ENCODE measurements at regions not wholly inside any gene's neighbourhood (a gene's known extent, or its start where the extent isn't known, plus 50 kb on each side); places are given as distances from the start of the nearest gene placed in this dataset.
A peak's percentile ranks its signal among the peaks of the same experiment; 100 is the strongest.

- TF ChIP-seq TP53 (CRISPR knock-in tag; conservative IDR thresholded peaks at IDR 0.05) (no peak), ZNF17 (CRISPR knock-in tag; IDR thresholded peaks at IDR 0.05) (no peak), ZBTB38 (CRISPR knock-in tag; IDR thresholded peaks at IDR 0.05) (no peak), ZNF230 (CRISPR knock-in tag; IDR thresholded peaks at IDR 0.05) (no peak), SRSF9 (IDR thresholded peaks at IDR 0.05; ENCODE audit: borderline replicate concordance, insufficient read depth, low read depth, low read length, poor library complexity, severe bottlenecking) (no peak), ZNF224 (CRISPR knock-in tag; IDR thresholded peaks at IDR 0.05) (no peak), ZKSCAN1 (IDR thresholded peaks at IDR 0.05; ENCODE audit: low read length) (no peak), RBFOX2 (IDR thresholded peaks at IDR 0.05; ENCODE audit: low read depth, low read length) (peak; percentile 82), ZNF605 (CRISPR knock-in tag; IDR thresholded peaks at IDR 0.05) (no peak), NFYC (CRISPR knock-in tag; IDR thresholded peaks at IDR 0.05) (no peak), MATR3 (CRISPR knock-in tag; IDR thresholded peaks at IDR 0.05) (no peak), SAP130 (CRISPR knock-in tag; IDR thresholded peaks at IDR 0.05; ENCODE audit: low read depth) (peak; percentile 39; the same call in 1 of the 2 replicates), TAF15 (IDR thresholded peaks at IDR 0.05; ENCODE audit: low read depth, low read length, poor library complexity, severe bottlenecking) (no peak), ADNP (CRISPR knock-in tag; IDR thresholded peaks at IDR 0.05) (no peak), SUZ12 (IDR thresholded peaks at IDR 0.05; ENCODE audit: low read depth, low read length) (no peak), ZC3H4 (CRISPR knock-in tag; IDR thresholded peaks at IDR 0.05; ENCODE audit: borderline replicate concordance) (no peak), WIZ (CRISPR knock-in tag; IDR thresholded peaks at IDR 0.05) (no peak), ZFP41 (CRISPR knock-in tag; IDR thresholded peaks at IDR 0.05; ENCODE audit: borderline replicate concordance) (no peak), POLR2G (IDR thresholded peaks at IDR 0.05; ENCODE audit: low read depth, low read length) (peak; percentile 76), ZNF550 (CRISPR knock-in tag; IDR thresholded peaks at IDR 0.05; ENCODE audit: borderline replicate concordance) (no peak), ZSCAN30 (CRISPR knock-in tag; IDR thresholded peaks at IDR 0.05) (no peak), TMF1 (CRISPR knock-in tag; IDR thresholded peaks at IDR 0.05; ENCODE audit: low read depth) (no peak), RBM39 (IDR thresholded peaks at IDR 0.05; ENCODE audit: low read depth, low read length, poor library complexity, severe bottlenecking) (peak; percentile 72), ZSCAN20 (CRISPR knock-in tag; IDR thresholded peaks at IDR 0.05; ENCODE audit: borderline replicate concordance) (no peak), ZNF33B (CRISPR knock-in tag; IDR thresholded peaks at IDR 0.05) (no peak), MXD1 (CRISPR knock-in tag; IDR thresholded peaks at IDR 0.05) (no peak)
- TF ChIP-seq, protein P1, sequence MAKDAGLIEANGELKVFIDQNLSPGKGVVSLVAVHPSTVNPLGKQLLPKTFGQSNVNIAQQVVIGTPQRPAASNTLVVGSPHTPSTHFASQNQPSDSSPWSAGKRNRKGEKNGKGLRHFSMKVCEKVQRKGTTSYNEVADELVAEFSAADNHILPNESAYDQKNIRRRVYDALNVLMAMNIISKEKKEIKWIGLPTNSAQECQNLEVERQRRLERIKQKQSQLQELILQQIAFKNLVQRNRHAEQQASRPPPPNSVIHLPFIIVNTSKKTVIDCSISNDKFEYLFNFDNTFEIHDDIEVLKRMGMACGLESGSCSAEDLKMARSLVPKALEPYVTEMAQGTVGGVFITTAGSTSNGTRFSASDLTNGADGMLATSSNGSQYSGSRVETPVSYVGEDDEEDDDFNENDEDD (CRISPR knock-in tag; IDR thresholded peaks at IDR 0.05; ENCODE audit: borderline replicate concordance), result peak; percentile 87; the same call in 1 of the 2 replicates
- TF ChIP-seq, protein P2, sequence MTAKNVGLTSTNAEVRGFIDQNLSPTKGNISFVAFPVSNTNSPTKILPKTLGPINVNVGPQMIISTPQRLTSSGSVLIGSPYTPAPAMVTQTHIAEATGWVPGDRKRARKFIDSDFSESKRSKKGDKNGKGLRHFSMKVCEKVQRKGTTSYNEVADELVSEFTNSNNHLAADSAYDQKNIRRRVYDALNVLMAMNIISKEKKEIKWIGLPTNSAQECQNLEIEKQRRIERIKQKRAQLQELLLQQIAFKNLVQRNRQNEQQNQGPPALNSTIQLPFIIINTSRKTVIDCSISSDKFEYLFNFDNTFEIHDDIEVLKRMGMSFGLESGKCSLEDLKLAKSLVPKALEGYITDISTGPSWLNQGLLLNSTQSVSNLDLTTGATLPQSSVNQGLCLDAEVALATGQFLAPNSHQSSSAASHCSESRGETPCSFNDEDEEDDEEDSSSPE (CRISPR knock-in tag; IDR thresholded peaks at IDR 0.05), result peak; percentile 82
- TF ChIP-seq, protein P3, sequence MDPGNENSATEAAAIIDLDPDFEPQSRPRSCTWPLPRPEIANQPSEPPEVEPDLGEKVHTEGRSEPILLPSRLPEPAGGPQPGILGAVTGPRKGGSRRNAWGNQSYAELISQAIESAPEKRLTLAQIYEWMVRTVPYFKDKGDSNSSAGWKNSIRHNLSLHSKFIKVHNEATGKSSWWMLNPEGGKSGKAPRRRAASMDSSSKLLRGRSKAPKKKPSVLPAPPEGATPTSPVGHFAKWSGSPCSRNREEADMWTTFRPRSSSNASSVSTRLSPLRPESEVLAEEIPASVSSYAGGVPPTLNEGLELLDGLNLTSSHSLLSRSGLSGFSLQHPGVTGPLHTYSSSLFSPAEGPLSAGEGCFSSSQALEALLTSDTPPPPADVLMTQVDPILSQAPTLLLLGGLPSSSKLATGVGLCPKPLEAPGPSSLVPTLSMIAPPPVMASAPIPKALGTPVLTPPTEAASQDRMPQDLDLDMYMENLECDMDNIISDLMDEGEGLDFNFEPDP (CRISPR knock-in tag; conservative IDR thresholded peaks at IDR 0.05), result 0 out of 2 replicates have a peak, but pooled peaks have one; percentile 62
Observed at GRCh38 chr6:27145731-27146455, 101.6 kb upstream of the PRSS16 start (continued).

All from HepG2 (cell line).